Retina (tissue), 1 donor: ENCODE measurements at regions not wholly inside any gene's neighbourhood (a gene's known extent, or its start where the extent isn't known, plus 50 kb on each side); places are given as distances from the start of the nearest gene placed in this dataset.
"Not testable (repeated sequence)": the region's sequence is repeated elsewhere in the genome, so short reads cannot be mapped to it uniquely, and the experiment has no call there.

Experiments used
- DNase-seq: peaks from one replicate; pipeline ENCODE4 v3.0.0-alpha.2; 2016

- no peak for DNase-seq
Measured at GRCh38 chr6:74070091-74070490, 374.1 kb downstream of the CD109 start.

GRCh38 chr6:74069089-74069581, 373.1 kb downstream of the CD109 start:
- DNase-seq: no peak

GRCh38 chr6:74066168-74066871, 370.3 kb downstream of the CD109 start:
- DNase-seq: no peak

- no peak for DNase-seq
Measured at GRCh38 chr6:74065705-74066104, 369.7 kb downstream of the CD109 start.

- no peak for DNase-seq
Measured at GRCh38 chr6:74063391-74063790, 367.4 kb downstream of the CD109 start.

- DNase-seq: no peak
Measured at GRCh38 chr6:74061201-74061600, 365.2 kb downstream of the CD109 start.

- DNase-seq: no peak
Measured at GRCh38 chr6:74060354-74060753, 364.4 kb downstream of the CD109 start.

- DNase-seq: no peak
Measured at GRCh38 chr6:74058606-74059005, 362.6 kb downstream of the CD109 start.

- no peak for DNase-seq
Measured at GRCh38 chr6:74057326-74057725, 361.3 kb downstream of the CD109 start.

GRCh38 chr6:74054190-74054589, 358.2 kb downstream of the CD109 start:
- no peak for DNase-seq

- no peak for DNase-seq
Measured at GRCh38 chr6:74050921-74051320, 354.9 kb downstream of the CD109 start.

GRCh38 chr6:74048387-74048786, 352.4 kb downstream of the CD109 start:
- no peak for DNase-seq

GRCh38 chr6:74044417-74045096, 348.6 kb downstream of the CD109 start:
- DNase-seq: no peak

- no peak for DNase-seq
Measured at GRCh38 chr6:74041420-74041819, 345.4 kb downstream of the CD109 start.

GRCh38 chr6:74018825-74019224, 322.8 kb downstream of the CD109 start:
- DNase-seq: no peak

- DNase-seq: no peak
Measured at GRCh38 chr6:74015427-74015826, 319.4 kb downstream of the CD109 start.

- no peak for DNase-seq
Measured at GRCh38 chr6:74000666-74001490, 304.9 kb downstream of the CD109 start.

GRCh38 chr6:73990609-73991238, 294.7 kb downstream of the CD109 start:
- DNase-seq: not testable (repeated sequence)

- DNase-seq: no peak
Measured at GRCh38 chr6:73989428-73989827, 293.4 kb downstream of the CD109 start.

- no peak for DNase-seq
Measured at GRCh38 chr6:73985891-73986290, 289.9 kb downstream of the CD109 start.

GRCh38 chr6:73984571-73985210, 288.7 kb downstream of the CD109 start:
- no peak for DNase-seq

GRCh38 chr6:73983367-73983766, 287.4 kb downstream of the CD109 start:
- DNase-seq: no peak

- DNase-seq: no peak
Measured at GRCh38 chr6:73980096-73980495, 284.1 kb downstream of the CD109 start.
